HG02884 (cell line): ENCODE measurements at regions not wholly inside any gene's neighbourhood (a gene's known extent, or its start where the extent isn't known, plus 50 kb on each side); places are given as distances from the start of the nearest gene placed in this dataset.
A peak's percentile ranks its signal among the peaks of the same experiment; 100 is the strongest.

ENCODE experiments used
- ATAC-seq: cut with Tn5 transposase; IDR thresholded peaks from one replicate; pipeline ENCODE4 v1.9.1; 2021; ENCODE audit warnings: mild to moderate bottlenecking, moderate library complexity; ENCODE audit not compliant: unreplicated experiment

DNA sequence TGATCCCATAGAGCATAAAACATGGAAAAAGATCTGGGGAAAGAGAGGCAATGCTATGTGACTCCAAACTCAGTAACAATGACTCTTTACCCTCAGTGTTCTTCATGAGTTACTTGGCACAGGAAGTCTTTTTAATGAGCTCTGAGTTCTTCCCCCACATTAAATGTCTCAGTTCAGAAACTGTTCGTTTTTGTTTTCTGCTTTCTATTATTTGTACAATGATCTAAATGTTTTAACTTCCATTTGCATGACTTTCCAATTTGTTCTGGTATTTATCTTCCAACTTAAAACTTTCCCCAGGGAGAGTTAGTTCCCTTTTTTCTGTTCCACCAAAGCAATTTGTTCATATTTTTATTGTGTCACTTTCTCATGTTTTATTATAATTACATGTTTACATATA lies 177.0 kb upstream of the ZBTB20 start:
- ATAC-seq, result no peak

DNA sequence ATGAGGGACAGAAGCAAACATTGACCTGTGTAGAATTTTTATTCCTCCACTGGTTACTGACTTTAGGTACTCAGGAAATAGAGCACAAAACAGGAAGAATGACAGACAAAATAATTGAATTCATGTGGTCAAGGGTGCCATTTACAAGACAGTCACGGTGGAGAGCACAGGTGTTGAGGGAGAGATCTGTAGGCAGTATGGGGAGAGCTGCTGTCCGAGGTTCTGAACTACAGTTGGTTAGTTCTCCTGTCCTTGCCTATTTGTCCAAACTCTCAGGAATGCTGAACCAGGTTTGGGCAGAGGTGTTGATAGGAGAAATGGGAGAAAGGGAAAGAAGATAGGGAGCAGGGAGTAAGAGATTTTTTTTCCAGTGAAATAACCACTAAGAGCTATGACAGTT lies 178.5 kb upstream of the ZBTB20 start:
- ATAC-seq, result no peak

DNA sequence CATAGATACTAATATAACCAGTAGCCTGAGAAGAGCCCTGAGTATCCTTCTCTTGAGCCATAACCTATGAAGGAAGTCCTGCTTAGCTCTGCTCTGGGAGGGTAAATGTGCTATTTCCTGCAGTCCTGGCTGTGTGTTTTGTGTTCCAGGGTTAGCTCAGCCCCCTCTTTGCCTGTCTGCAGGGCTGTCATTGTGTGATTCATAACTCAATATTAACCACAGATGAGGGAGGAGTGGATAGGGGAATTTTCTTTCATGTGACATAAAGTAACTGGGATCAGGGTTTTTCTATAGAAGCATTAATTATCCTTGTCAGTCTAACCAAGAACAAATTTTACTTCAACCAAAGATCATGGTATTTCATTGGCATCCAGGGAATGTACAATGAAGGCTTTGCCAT lies 183.3 kb upstream of the ZBTB20 start:
- no peak for ATAC-seq

DNA sequence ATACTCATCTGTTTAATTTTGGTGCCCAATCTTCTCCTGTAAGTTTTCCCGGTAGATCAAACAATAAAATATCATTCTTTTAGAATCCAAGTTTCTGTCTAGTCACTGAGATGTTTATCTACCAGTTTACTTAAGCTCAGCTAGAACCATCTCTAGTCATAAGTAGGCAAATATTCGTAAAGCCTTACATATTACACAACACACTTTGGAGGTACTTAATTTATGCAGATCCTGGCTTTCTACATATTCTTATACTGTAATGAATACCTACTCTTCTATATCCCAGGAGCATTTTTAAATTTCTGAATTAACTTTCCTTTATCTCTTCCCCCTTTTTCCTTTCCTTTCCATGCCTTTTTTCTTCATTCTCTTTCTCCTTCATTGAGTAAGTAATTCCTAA lies 185.9 kb upstream of the ZBTB20 start:
- no peak for ATAC-seq

DNA sequence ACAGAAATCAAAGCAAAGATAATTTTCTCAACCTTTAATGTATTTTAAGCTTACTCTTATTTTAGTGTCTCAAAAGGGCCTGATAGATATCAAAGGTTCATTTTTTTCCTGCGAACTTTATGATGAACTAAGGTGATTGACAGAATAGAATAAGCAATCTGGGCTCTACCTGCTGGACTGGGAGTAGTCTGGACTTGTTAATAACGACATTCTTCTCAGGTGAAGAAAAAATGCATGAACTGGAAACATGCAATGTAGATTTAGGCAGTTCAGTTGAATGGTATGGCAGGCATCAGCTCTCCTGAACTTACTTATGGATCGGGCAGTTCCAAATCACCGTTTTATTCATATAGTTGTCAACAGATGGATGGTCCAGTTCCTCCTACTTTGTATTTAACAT lies 189.7 kb upstream of the ZBTB20 start:
- ATAC-seq, result no peak

DNA sequence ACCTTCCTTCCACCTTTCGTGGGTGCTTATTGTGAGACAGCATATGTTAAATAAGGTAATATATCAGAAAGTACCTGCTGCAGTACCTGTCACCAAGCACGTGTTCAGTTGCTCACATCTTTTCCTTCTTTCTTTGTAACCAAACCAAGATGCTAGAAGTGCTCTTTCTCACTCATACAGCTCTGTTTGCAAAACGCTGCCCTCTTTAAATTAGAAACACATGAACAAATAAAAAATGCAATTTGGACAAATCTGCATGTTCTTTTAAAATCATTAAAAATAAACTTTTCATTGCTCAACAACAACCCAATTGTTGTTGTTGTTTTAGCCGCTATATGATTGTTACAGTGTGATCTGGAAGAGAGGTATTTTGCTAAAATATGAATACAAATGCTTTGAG lies 193.5 kb upstream of the ZBTB20 start:
- ATAC-seq, result no peak

DNA sequence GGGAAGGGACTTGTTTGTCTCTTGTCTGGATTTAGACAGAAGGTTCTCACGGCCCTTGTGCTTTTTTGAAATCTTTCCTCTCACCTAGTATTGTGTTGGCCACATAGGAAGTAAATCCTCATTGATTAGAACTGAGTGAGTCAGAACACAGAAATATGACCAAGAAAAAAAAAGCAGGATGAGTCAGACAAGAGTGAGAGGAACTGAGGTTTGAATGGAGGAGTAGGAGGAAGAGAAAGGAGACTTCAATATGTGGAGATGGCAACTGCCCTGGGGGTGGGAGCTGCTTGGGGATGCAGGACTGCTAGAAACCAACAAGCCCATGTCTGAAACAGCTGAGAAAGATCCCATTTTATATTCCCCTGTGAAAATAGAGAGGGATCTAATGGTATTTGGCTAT lies 194.1 kb upstream of the ZBTB20 start:
- ATAC-seq, result no peak

DNA sequence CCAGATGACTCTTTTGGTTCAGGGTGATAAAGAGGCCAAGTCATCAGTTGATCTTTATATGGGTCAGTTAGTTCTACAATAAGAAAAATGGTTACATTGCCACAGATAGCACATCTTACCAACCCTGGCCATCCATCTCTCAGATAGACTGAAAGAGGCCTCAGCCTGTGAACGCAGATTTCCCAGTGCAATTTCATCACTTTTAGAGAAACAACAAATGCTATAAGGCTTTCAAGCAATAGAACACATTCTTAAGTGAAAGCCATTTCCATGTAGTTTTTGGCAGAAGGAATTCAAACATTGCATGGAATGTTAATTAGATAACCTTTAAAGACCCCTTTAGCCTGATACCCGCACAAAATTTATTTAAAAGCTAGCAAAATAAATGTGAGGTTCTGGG lies 200.6 kb upstream of the ZBTB20 start:
- ATAC-seq, result no peak

DNA sequence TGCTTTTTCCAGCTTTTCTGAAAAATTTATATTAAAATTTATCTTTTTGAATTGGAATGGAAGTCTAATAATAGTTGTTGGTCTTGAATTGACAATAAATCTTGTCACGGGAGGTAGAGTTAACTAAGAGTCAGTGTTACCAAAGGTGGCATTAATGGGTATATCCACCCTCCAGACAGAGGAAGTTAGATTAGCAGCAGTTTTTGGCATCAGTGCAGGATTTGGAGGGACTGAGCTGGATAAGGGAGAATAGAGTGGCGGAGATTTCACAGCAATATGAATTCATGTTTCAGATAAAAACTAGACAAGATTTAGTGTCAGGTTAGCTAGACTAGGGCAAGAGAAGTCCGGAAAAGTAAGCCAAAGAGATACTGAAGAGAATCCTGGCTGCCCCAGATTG lies 201.3 kb upstream of the ZBTB20 start:
- no peak for ATAC-seq

DNA sequence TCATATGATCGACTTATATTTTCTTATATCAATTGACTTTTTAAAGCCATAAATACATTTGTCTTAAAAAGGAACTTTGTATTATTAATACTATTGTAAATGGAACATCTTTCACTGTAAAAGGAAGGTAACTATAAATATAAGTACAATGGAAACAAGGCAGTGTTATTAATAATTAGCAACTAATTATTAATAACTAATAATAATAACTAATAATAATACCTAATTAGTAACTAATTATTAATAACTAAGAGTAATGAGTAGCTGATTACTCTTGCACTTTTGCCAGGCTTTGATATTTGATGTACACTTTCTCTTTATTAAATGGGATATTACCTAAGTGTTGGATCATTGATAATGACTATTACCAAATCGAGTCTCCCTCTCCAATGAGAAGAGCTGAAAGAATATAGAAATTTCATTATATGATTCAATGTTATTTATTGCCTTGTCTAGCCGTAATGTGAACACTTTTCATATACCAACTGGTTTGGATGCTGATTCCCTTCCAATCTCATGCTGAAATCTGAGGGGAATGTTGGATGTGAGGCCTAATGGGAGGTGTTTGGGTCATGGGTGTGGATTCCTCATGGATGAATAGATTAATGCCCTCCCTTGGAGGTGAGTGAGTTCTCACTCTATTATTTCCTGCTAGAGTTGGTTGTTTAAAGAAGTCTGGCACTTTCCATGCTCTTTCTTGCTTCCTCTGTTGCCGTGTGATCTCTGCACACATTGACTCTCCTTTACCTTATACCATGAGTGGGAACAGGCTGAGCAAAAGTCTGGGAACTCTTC lies 202.1 kb upstream of the ZBTB20 start:
- ATAC-seq, result no peak

DNA sequence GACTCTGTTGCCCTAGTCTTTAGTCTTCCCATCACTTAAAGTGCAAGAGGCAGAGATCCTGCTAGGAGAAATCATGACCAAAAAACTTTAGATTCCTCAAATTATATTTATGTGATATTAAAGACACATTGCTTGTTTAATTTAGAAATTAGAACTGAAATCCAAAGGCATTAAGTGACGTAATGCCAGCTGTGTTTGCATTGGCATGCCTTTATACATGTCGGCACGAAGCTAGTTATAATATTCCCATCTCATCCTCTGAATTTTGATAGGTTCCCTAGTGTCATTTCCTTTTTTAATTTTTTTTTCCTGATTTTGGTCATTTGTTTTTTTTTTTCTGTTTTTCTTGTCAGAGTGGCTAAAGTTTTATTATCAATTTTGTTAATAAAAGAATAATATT lies 203.5 kb upstream of the ZBTB20 start:
- no peak for ATAC-seq

DNA sequence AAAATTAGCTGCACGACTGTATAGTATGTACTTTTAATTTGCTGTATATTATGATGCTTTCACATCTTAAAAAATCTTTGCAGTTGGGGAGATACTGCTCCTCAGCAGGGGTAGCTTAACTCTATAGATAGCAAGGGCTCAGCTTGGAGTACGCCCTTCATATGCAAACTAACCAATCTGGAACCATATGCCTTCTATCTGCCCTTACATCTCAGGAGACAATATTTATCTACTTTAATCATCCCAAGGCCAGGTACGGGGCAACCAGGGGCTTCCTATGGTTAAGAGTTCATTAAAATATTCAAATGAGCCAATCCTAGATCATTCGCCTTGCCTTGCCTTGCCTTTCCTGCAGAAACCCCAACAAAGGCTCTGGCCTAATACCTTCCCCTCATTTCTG lies 204.1 kb upstream of the ZBTB20 start:
- ATAC-seq, result no peak

DNA sequence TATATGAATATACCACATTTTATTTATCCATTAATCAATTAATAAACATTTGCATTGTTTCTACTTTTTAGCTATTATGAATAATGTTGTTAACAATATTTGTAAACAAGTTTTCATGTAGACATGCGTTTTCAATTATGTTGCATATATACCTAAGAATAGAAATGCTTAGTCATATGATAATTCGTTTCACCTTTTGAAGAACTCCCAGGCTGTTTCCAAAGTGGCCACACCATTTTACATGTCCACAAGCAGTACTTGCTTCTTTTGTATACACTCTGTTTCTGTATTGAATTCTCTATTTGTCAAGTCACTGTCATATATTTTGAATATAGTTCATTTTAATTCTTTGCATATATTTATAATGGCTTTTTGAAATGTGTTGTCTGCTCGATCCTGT lies 206.9 kb upstream of the ZBTB20 start:
- no peak for ATAC-seq

DNA sequence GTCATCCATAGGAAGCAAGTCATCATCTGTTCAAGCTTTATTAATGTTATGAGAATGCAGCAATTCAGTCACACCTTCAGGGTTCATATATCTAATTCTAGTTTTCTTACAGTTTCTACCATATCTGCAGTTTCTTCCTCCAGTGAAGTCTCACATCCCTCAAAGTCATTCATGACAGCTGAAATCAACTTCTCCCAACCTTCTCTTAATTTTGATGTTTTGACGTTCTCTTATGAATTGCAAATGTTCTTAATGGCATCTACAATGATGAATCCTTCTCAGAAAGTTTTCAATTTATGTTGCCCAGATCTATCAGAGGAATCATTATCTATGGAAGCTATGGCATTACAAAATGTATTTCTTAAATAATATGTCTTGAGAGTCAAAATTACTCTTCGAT lies 210.4 kb upstream of the ZBTB20 start:
- no peak for ATAC-seq

DNA sequence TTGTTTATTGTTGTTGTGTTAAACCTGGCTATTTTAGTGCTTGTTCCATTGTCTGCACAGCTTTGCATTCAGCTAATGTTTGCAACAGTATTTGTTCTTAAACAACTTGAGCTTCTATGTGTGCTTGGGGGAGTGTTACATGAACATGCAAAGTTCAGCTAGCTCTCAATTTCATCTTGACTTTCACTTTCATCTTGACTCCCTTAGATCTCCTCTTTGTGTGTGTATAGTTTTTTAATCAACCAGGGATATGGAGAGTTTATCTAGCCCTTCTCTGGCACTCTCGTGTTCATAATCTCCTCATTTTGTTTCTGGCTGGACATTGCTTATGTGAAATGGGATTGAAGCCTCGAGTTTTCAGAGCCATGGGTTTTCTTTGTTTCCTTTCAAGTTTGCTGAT lies 212.4 kb upstream of the ZBTB20 start:
- ATAC-seq, result peak; percentile 100

DNA sequence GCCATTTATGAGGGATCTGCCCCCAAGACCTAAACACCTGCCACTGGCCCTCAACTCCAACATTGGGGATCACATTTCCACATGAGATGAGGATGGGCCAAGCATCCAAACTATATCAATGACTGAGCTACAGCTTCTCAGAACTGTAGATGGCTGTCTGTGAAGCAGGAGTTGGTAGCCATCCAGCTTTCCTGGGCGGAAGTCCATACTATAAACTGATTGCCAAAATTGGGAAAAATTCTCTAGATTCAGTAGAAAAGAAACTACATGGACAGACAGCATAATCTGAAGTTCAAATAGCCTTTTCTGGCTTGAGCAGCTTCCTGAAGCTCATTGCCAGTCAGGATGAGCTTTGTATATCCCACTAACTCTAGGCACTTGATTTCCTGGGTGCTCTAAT lies 214.7 kb upstream of the ZBTB20 start:
- ATAC-seq, result no peak

DNA sequence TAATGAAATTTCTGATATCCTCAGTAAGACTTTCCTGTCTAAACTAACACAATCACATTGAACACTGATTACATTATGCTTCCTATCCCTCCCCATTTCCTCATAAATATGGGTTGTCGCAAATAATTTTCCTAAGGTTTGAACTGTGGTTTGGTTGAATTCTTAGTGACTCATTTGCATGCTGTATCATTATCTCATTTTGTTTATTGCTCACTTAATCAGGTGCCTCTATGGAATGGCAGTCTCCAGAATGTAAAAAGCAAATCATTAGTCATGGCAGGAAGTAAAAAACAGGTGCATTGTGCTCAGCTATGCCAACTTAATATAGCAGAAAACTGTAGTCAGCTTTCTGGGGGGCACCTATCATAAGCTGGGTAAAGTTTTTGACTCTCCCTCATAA lies 216.0 kb upstream of the ZBTB20 start:
- ATAC-seq, result no peak

DNA sequence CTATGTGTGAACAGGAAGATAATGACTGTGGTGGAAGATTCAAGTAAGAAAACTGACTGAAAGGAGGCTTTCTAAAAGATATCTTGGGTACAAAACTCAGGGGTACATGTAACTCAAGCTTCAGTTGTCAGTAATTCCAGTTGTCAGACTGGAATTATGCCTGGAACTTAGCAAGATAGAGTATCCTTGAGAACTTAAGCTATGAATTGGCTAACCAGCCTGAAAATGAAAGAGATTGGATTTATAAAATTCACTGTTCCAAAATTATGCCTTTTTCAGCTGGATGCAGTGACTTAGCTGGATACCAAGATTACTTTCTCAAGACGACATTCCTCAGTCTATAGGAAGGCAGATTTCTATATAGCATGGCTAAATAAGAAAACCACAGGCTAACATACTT lies 221.9 kb upstream of the ZBTB20 start:
- no peak for ATAC-seq

DNA sequence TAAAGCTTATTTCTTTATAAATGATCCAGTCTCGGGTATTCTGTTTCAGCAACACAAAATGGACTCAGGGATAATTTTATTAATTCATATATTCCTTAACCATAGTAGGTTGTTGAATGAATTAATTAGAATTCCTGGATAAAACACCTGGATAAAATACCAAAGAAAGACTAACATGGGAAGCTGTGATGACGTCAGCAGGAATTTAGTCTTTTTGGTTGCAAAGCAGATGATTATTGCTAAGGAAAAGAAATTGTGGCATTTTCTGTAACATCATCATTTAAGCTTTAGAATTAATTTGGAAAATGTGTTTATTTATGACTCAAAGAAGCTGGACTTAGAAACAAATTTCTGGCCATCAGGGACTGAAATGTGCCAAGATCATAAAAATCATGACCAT lies 228.3 kb upstream of the ZBTB20 start:
- ATAC-seq, result no peak

DNA sequence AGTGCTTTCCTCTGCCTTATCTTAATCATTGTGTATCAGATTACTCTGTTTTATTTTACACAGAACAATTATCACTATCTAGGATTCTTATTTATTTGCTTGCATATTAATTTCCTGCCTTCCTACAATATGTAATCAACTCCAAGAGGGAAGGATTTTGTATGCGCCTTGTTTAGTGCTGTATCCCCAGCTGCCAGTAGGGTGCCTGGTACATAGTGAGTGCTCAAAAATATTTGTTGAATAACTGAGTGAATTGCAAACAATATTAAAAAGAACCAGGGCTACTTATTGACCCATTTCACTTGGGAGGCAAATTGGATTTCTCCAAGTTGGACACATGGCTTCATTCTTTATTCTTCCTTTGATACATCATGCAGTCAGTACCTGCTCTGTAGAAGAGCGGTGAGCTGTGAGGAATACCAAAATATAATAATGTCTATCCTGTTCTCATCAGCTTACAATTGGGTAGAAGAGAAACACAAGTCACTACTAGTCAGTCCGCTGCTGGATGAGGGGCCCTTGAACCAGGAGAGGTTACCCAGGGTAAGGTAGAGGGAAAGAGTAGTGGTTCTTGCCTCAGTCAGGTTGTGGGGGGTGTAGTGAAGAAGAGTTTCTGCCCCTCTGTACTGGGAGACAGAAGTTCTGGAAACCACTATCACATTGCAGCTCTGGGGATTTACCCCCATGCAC lies 233.9 kb upstream of the ZBTB20 start:
- no peak for ATAC-seq

DNA sequence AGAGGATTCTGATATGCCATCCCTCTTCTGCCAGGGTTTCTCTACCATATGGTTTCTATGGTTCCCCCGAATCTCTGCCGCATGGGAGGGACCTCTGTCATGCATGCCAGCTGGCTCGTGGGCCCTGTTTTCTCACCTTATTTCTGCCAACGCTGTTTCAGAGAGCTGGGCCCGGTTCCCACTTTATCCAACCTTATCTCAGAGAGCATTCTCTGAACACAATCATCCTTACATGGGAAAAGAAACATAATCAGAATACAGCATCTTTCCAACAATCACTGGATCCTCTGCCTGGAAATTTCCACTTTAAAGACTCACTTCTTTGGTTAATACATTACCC lies 234.5 kb upstream of the ZBTB20 start:
- ATAC-seq, result no peak

DNA sequence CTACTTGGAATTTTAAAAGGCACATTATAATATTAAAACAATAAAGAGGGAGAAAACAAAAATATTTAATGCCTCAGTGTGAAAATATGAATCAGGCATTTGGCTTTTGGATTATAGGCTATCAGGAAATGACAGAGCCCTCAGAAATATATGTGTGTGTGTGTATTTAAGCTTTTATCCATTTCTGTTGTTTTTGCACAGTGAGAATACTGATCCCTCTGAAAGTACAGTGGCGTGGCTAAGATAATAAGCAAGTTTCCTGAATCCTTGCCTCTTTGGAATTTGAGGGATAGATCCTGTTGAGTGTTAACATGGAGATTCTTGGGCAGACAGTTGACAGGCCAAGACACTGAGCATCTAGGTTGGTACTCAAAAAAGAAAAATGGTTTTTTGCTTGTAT lies 234.8 kb upstream of the ZBTB20 start:
- no peak for ATAC-seq

DNA sequence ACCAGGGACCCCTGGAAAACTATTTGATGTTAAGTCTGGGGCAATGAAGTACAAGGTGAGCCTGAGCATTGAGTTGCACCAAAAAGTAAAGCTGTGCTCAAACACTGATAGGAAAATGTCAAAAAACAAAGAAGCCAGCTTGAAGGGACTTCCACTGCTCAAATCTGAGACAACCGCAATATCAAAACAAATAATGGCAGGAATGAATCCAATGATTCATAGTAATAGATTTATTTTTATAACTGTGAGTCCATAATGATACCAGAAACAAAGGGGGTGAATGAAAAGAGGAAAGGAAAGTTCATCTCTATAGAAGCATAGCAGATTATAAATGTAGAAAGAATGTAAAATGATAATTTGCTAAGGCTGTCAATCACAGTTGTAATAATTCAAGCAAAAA lies 237.3 kb upstream of the ZBTB20 start:
- ATAC-seq, result no peak
